Immature natural killer cell (primary cell): ENCODE measurements at regions not wholly inside any gene's neighbourhood (a gene's known extent, or its start where the extent isn't known, plus 50 kb on each side); places are given as distances from the start of the nearest gene placed in this dataset.
"Not testable (repeated sequence)": the region's sequence is repeated elsewhere in the genome, so short reads cannot be mapped to it uniquely, and the experiment has no call there.

ENCODE experiments used
- DNase-seq, 3 donors: peaks; one replicate each; pipeline ENCODE4 v3.0.0; 2022; ENCODE audit warnings: mixed read lengths in 1 of 3
- H3K27ac Mint-ChIP-seq, 6 donors: one replicate each; pipeline ENCODE4 v1.8.0; 2020; ENCODE audit warnings: mixed read lengths in 6 of 6, mild to moderate bottlenecking in 5 of 6, inconsistent platforms in 4 of 6, moderate library complexity in 3 of 6
- H3K27me3 Mint-ChIP-seq, 3 donors: one replicate each; pipeline ENCODE4 v1.8.0; 2020 to 2021; ENCODE audit warnings: low read depth in 3 of 3, mild to moderate bottlenecking in 3 of 3, mixed read lengths in 3 of 3, moderate library complexity in 3 of 3, inconsistent platforms in 1 of 3
- H3K36me3 Mint-ChIP-seq, 3 donors: one replicate each; pipeline ENCODE4 v1.8.0; 2020; ENCODE audit warnings: mixed read lengths in 3 of 3, inconsistent platforms in 2 of 3, mild to moderate bottlenecking in 2 of 3
- H3K4me1 Mint-ChIP-seq, 2 donors: one replicate each; pipeline ENCODE4 v1.8.0; 2020; ENCODE audit warnings: inconsistent platforms in 2 of 2, mild to moderate bottlenecking in 2 of 2, mixed read lengths in 2 of 2, moderate library complexity in 1 of 2
- H3K4me3 Mint-ChIP-seq, 5 donors: one replicate each; pipeline ENCODE4 v1.8.0; 2020; ENCODE audit warnings: mild to moderate bottlenecking in 5 of 5, mixed read lengths in 5 of 5, inconsistent platforms in 3 of 5, moderate library complexity in 3 of 5
- H3K9me3 Mint-ChIP-seq, 6 donors: one replicate each; pipeline ENCODE4 v1.8.0; 2020; ENCODE audit warnings: mild to moderate bottlenecking in 6 of 6, mixed read lengths in 6 of 6, inconsistent platforms in 4 of 6, moderate library complexity in 3 of 6

DNA sequence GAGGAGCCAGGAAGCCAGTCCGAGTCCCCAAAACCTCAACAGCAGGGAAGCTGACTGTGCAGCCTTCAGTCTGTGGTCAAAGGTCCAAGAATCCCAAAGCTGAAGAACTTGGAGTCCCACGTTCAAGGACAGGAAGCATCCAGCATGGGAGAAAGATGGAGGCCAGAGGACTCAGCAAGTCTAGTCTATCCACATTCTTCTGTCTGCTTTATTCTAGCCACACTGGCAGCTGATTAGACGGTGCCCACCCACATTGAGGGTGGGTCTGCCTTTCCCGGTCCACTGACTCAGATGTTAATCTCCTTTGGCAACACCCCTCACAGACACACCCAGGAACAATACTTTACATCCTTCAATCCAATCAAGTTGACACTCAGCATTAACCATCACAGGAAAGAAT lies 456.5 kb upstream of the TMEM132C start:
- H3K4me3 Mint-ChIP-seq, H3K4me1 Mint-ChIP-seq, H3K27me3 Mint-ChIP-seq, DNase-seq, H3K27ac Mint-ChIP-seq, H3K36me3 Mint-ChIP-seq, H3K9me3 Mint-ChIP-seq: not testable (repeated sequence)

DNA sequence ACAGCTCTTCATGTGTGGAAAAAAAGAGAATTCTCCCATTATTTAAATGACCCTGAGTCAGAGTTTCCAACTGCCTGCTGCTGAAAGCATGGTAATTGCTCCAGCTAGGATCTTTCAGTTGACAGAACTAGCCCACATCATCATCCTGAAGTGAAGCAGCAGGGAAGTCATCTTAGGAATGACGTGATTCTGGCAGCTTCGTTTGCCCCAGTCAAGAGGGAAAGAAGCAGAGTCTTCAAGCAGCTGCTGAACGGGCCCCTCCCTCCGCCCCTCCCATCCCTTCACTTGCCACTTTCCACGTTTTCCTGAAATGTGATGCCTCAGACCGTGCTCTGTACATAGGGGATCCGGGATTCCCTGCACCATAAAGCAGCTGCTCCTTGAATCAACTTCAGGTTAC lies 455.0 kb upstream of the TMEM132C start:
- peaks cover 0 to 5% (median 2%) of the 10 kb centered on the region in 6 donors for H3K9me3 Mint-ChIP-seq
- H3K4me3 Mint-ChIP-seq, result no peak overlapping the region
- H3K36me3 Mint-ChIP-seq, result no peaks in the 10 kb centered on the region
- no peak overlapping the region for H3K27ac Mint-ChIP-seq
- H3K4me1 Mint-ChIP-seq, result no peaks in the 10 kb centered on the region
- DNase-seq, result no peak
- H3K27me3 Mint-ChIP-seq, result peaks cover 0 to 2% (median 0%) of the 10 kb centered on the region in 3 donors

DNA sequence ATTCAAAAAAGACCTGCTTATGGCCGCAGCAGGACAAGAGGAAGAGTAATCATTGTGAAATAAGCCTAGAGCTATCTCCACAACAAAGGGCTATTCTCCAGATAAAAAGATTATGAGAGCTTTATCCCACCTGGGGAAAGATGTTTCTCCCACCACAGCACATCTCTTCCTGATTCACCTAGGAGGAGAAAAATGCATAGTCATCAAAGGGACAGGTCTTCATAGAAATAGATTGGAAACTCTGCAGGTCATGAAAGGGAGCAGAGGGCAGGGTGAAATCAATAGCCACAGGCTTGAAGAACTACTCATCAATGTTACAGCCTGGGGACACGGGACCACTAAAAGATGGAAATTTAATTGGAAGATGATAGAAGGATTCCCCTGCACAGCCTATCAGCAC lies 453.8 kb upstream of the TMEM132C start:
- DNase-seq, result no peak
- Mint-ChIP-seq H3K9me3 (peaks cover 0 to 5% (median 2%) of the 10 kb centered on the region in 6 donors), H3K4me3 (no peak overlapping the region), H3K27ac (no peak overlapping the region), H3K36me3 (no peaks in the 10 kb centered on the region), H3K27me3 (no peaks in the 10 kb centered on the region), H3K4me1 (no peaks in the 10 kb centered on the region)

GRCh38 chr12:127819056-127819455 lies 447.9 kb upstream of the TMEM132C start:
- Mint-ChIP-seq H3K27ac (no peak overlapping the region), H3K4me3 (no peak overlapping the region), H3K4me1 (no peaks in the 10 kb centered on the region), H3K9me3 (peaks cover 0 to 14% (median 3%) of the 10 kb centered on the region in 6 donors), H3K27me3 (peaks cover 0 to 6% (median 0%) of the 10 kb centered on the region in 3 donors), H3K36me3 (no peaks in the 10 kb centered on the region)
- DNase-seq, result no peak

GRCh38 chr12:127820271-127820670 lies 446.7 kb upstream of the TMEM132C start:
- Mint-ChIP-seq H3K4me3 (no peak overlapping the region), H3K27me3 (peaks cover 0 to 6% (median 0%) of the 10 kb centered on the region in 3 donors), H3K9me3 (peaks cover 0 to 14% (median 5%) of the 10 kb centered on the region in 6 donors), H3K4me1 (no peaks in the 10 kb centered on the region), H3K27ac (no peak overlapping the region), H3K36me3 (no peaks in the 10 kb centered on the region)
- no peak for DNase-seq

- H3K9me3 Mint-ChIP-seq, result peaks cover under 1 to 14% (median 5%) of the 10 kb centered on the region in 6 donors
- H3K27ac Mint-ChIP-seq, result no peak overlapping the region
- DNase-seq, result no peak
- no peaks in the 10 kb centered on the region for H3K36me3 Mint-ChIP-seq
- H3K4me1 Mint-ChIP-seq, result no peaks in the 10 kb centered on the region
- H3K27me3 Mint-ChIP-seq, result peaks cover 0 to 6% (median 0%) of the 10 kb centered on the region in 3 donors
- H3K4me3 Mint-ChIP-seq, result no peak overlapping the region
These were observed 446.1 kb upstream of the TMEM132C start for GRCh38 chr12:127820846-127821245.

GRCh38 chr12:127822809-127823411 lies 444.1 kb upstream of the TMEM132C start:
- H3K27ac Mint-ChIP-seq, result no peak overlapping the region
- no peaks in the 10 kb centered on the region for H3K4me1 Mint-ChIP-seq
- H3K9me3 Mint-ChIP-seq, result peaks cover 3 to 20% (median 5%) of the 10 kb centered on the region in 6 donors
- no peak overlapping the region for H3K4me3 Mint-ChIP-seq
- H3K27me3 Mint-ChIP-seq, result peaks cover 0 to 6% (median 0%) of the 10 kb centered on the region in 3 donors
- no peaks in the 10 kb centered on the region for H3K36me3 Mint-ChIP-seq
- no peak for DNase-seq

DNA sequence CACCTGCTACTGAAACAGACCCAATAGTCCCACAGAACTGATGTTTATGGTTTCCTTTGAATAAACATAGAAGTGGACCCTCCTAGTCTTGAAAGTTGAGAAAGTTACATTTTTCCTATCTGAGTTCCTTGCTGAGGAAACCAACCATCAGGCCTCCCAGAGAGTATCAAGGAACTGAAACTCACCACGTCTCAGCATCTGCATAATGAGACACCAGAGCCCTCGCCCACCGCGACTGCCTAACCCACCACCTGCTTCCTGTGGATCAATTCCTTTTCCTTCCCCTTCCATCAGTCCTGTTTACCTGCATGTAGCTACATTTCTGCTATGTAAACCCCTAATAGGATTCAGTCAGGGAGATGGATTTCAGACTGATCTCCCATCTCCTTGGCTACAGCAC lies 443.2 kb upstream of the TMEM132C start:
- Mint-ChIP-seq H3K27me3 (peaks cover 0 to 6% (median 0%) of the 10 kb centered on the region in 3 donors), H3K4me3 (no peak overlapping the region), H3K4me1 (no peaks in the 10 kb centered on the region), H3K36me3 (no peaks in the 10 kb centered on the region), H3K27ac (no peak overlapping the region), H3K9me3 (peaks cover 4 to 20% (median 5%) of the 10 kb centered on the region in 6 donors)
- no peak for DNase-seq

- Mint-ChIP-seq H3K4me3 (no peak overlapping the region), H3K27me3 (peaks cover 0 to 2% (median 1%) of the 10 kb centered on the region in 3 donors), H3K36me3 (no peaks in the 10 kb centered on the region), H3K27ac (no peak overlapping the region), H3K4me1 (no peaks in the 10 kb centered on the region), H3K9me3 (peaks cover 2 to 15% (median 6%) of the 10 kb centered on the region in 6 donors)
- DNase-seq, result no peak
These were observed 437.5 kb upstream of the TMEM132C start for GRCh38 chr12:127829281-127830064.

- peaks cover 1 to 13% (median 4%) of the 10 kb centered on the region in 6 donors for H3K9me3 Mint-ChIP-seq
- H3K36me3 Mint-ChIP-seq, result no peaks in the 10 kb centered on the region
- no peak overlapping the region for H3K4me3 Mint-ChIP-seq
- peaks cover 0 to 2% (median 1%) of the 10 kb centered on the region in 3 donors for H3K27me3 Mint-ChIP-seq
- H3K27ac Mint-ChIP-seq, result no peak overlapping the region
- no peak for DNase-seq
- H3K4me1 Mint-ChIP-seq, result no peaks in the 10 kb centered on the region
These were observed 436.9 kb upstream of the TMEM132C start for GRCh38 chr12:127830065-127830460.

GRCh38 chr12:127830730-127831129 lies 436.2 kb upstream of the TMEM132C start:
- H3K36me3 Mint-ChIP-seq, result no peaks in the 10 kb centered on the region
- H3K27ac Mint-ChIP-seq, result no peak overlapping the region
- H3K27me3 Mint-ChIP-seq, result peaks cover 0 to 2% (median 1%) of the 10 kb centered on the region in 3 donors
- H3K4me3 Mint-ChIP-seq, result no peak overlapping the region
- H3K9me3 Mint-ChIP-seq, result peaks cover 1 to 11% (median 4%) of the 10 kb centered on the region in 6 donors
- H3K4me1 Mint-ChIP-seq, result no peaks in the 10 kb centered on the region
- no peak for DNase-seq

DNA sequence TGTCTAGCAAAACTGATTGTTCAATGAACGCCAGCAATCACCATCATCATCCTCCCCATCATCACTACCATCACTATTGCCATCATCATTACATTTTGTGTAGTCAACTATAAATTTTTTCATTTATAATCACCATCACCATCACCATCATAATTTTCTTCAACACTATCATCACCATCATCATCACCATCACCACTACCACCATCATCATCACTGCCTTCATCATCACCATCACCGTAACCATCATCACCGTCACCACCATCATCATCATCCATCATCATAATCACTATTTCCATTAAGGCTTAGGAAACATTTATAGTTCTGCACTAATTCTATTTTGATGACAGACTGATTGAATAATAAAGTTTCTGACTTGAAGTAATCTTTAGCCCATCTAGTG lies 434.8 kb upstream of the TMEM132C start:
- Mint-ChIP-seq H3K27ac (no peak overlapping the region), H3K4me1 (no peaks in the 10 kb centered on the region), H3K9me3 (peaks cover 0 to 10% (median 2%) of the 10 kb centered on the region in 6 donors), H3K4me3 (no peak overlapping the region), H3K36me3 (no peaks in the 10 kb centered on the region), H3K27me3 (peaks cover 1 to 3% (median 2%) of the 10 kb centered on the region in 3 donors)
- no peak for DNase-seq

GRCh38 chr12:127836802-127837201 lies 430.2 kb upstream of the TMEM132C start:
- H3K9me3 Mint-ChIP-seq, result peaks cover 0 to 16% (median 4%) of the 10 kb centered on the region in 6 donors
- not testable (repeated sequence) for H3K27ac Mint-ChIP-seq, H3K27me3 Mint-ChIP-seq, H3K4me3 Mint-ChIP-seq, DNase-seq, H3K4me1 Mint-ChIP-seq, H3K36me3 Mint-ChIP-seq

GRCh38 chr12:127857661-127858060 lies 409.3 kb upstream of the TMEM132C start:
- no peak overlapping the region for H3K4me3 Mint-ChIP-seq

More at GRCh38 chr12:127857661-127858060, 409.3 kb upstream of the TMEM132C start:
- Mint-ChIP-seq H3K9me3 (peaks cover 0 to 40% (median 6%) of the 10 kb centered on the region in 6 donors), H3K27ac (no peak overlapping the region), H3K36me3 (no peaks in the 10 kb centered on the region), H3K4me1 (no peaks in the 10 kb centered on the region), H3K27me3 (peaks cover 0 to 2% (median 1%) of the 10 kb centered on the region in 3 donors)
- DNase-seq, result no peak
